ENCODE measurements at regions not wholly inside any gene's neighbourhood (a gene's known extent, or its start where the extent isn't known, plus 50 kb on each side); places are given as distances from the start of the nearest gene placed in this dataset.

DNA sequence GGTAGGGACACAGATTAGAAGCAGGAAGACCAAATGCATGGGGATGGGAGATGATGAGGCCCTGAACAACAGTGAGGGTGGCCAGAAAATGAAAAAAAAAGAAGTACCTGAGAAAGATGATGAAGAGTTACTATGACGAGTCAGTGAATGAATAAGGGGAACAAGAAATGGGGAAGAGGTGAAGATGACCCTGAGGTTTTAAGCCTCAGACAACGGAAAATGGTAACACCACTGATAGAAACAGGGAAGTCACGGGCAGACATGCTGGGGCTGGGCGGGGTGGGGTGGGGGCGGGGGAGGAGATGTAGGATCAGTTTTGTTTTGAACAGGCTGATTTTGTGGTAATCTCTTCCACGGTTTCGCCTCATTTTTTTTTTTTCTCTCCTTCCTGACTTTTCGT lies 205.1 kb upstream of the CADM1 start:
- TF ChIP-seq POLR2A (IDR thresholded peaks at IDR 0.05) = no peak
- TF ChIP-seq, protein P1, sequence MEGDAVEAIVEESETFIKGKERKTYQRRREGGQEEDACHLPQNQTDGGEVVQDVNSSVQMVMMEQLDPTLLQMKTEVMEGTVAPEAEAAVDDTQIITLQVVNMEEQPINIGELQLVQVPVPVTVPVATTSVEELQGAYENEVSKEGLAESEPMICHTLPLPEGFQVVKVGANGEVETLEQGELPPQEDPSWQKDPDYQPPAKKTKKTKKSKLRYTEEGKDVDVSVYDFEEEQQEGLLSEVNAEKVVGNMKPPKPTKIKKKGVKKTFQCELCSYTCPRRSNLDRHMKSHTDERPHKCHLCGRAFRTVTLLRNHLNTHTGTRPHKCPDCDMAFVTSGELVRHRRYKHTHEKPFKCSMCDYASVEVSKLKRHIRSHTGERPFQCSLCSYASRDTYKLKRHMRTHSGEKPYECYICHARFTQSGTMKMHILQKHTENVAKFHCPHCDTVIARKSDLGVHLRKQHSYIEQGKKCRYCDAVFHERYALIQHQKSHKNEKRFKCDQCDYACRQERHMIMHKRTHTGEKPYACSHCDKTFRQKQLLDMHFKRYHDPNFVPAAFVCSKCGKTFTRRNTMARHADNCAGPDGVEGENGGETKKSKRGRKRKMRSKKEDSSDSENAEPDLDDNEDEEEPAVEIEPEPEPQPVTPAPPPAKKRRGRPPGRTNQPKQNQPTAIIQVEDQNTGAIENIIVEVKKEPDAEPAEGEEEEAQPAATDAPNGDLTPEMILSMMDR (IDR thresholded peaks at IDR 0.05) = no peak
